K562 (cell line): ENCODE measurements at regions not wholly inside any gene's neighbourhood (a gene's known extent, or its start where the extent isn't known, plus 50 kb on each side); places are given as distances from the start of the nearest gene placed in this dataset.

Source experiments
- AFF4 ChIP-seq: sonication (generic); formaldehyde crosslinking; IDR thresholded peaks from 2 replicates; pipeline ENCODE4 v1.8.0; 2023; ENCODE audit warnings: mild to moderate bottlenecking, missing genetic modification reagents
- BCLAF1 ChIP-seq, 2 experiments: fragments of 450-650 bp in 1 of 2; IDR thresholded peaks; 2 replicates each; pipeline ENCODE4 v1.6.1; 2011 to 2017; ENCODE audit warnings: low read depth in 2 of 2, antibody characterized with exemption in 1 of 2, borderline replicate concordance in 1 of 2, low read length in 1 of 2, mild to moderate bottlenecking in 1 of 2, mixed read lengths in 1 of 2; ENCODE audit not compliant: control insufficient read depth in 1 of 2
- CTCFL ChIP-seq: IDR thresholded peaks from 2 replicates; pipeline ENCODE4 v1.6.1; 2011; ENCODE audit warnings: borderline replicate concordance, low read depth, mild to moderate bottlenecking, moderate library complexity, low read length; ENCODE audit not compliant: insufficient read depth, poor library complexity, severe bottlenecking
- CXXC5 ChIP-seq: fragments of 250-450 bp; sonication (Bioruptor Pico); IDR thresholded peaks from 2 replicates; pipeline ENCODE4 v1.8.0; 2022; ENCODE audit warnings: inconsistent platforms, mild to moderate bottlenecking, moderate library complexity
- EGR1 ChIP-seq: fragments of 450-650 bp; conservative IDR thresholded peaks from 2 replicates; pipeline ENCODE4 v1.6.1; 2017; ENCODE audit warnings: mild to moderate bottlenecking
- HES1 ChIP-seq: fragments of 450-650 bp; IDR thresholded peaks from 2 replicates; pipeline ENCODE4 v1.6.1; 2016; ENCODE audit warnings: low read depth, mild to moderate bottlenecking, moderate library complexity
- NFE2 ChIP-seq: IDR thresholded peaks from 2 replicates; pipeline ENCODE4 v1.6.1; 2014; ENCODE audit warnings: antibody characterized with exemption, low read depth
- NFXL1 ChIP-seq: fragments of 450-650 bp; formaldehyde crosslinking; IDR thresholded peaks from 2 replicates; pipeline ENCODE4 v1.4.0; 2021; ENCODE audit warnings: mild to moderate bottlenecking
- POLR2AphosphoS2 ChIP-seq: IDR thresholded peaks from 2 replicates; pipeline ENCODE4 v1.6.1; 2012; ENCODE audit warnings: low read length, improper control_type of control experiment
- XRCC3 ChIP-seq: fragments of 450-650 bp; IDR thresholded peaks from 2 replicates; pipeline ENCODE4 v1.6.1; 2017; ENCODE audit warnings: mild to moderate bottlenecking, moderate library complexity
- ZNF174 ChIP-seq: fragments of 250-450 bp; sonication (Bioruptor Pico); IDR thresholded peaks from 2 replicates; pipeline ENCODE4 v1.4.0; 2020; ENCODE audit warnings: mild to moderate bottlenecking
- ZNF197 ChIP-seq: fragments of 200-800 bp; sonication (Bioruptor generic); IDR thresholded peaks from 2 replicates; pipeline ENCODE4 v1.6.1; 2016; ENCODE audit warnings: low read depth, missing genetic modification characterization, missing compliant biosample characterization
- ZNF232 ChIP-seq: sonication (generic); formaldehyde crosslinking; IDR thresholded peaks from 2 replicates; pipeline ENCODE4 v1.8.0; 2022; ENCODE audit warnings: mild to moderate bottlenecking, missing genetic modification reagents
- ZNF766 ChIP-seq: fragments of 200-800 bp; sonication (Bioruptor generic); conservative IDR thresholded peaks from 2 replicates; pipeline ENCODE4 v1.6.1; 2016; ENCODE audit warnings: missing genetic modification characterization, missing compliant biosample characterization

GRCh38 chr1:94648225-94649007, 106.9 kb upstream of the F3 start (continued):
- 0 out of 2 replicates have a peak, but pooled peaks have one; percentile 26 for TF ChIP-seq HES1
- peak; percentile 44 for TF ChIP-seq NFE2
- TF ChIP-seq CXXC5 (CRISPR knock-in tag), result 0 out of 2 replicates have a peak, but pooled peaks have one; percentile 42
- TF ChIP-seq EGR1, result no peak
- TF ChIP-seq ZNF174 (CRISPR knock-in tag), result no peak
- no peak for TF ChIP-seq AFF4 (CRISPR knock-in tag)
- TF ChIP-seq CTCFL, result no peak
- TF ChIP-seq POLR2AphosphoS2, result no peak
- no peak for TF ChIP-seq BCLAF1 (IDR thresholded peaks at IDR 0.05; ENCODE audit: borderline replicate concordance in 1 of 2, control insufficient read depth in 1 of 2, low read depth in 2 of 2, low read length in 1 of 2)
- no peak for TF ChIP-seq ZNF197 (CRISPR knock-in tag)
- no peak for TF ChIP-seq XRCC3
- TF ChIP-seq ZNF766 (CRISPR knock-in tag), result 0 out of 2 replicates have a peak, but pooled peaks have one; percentile 46
- no peak for TF ChIP-seq NFXL1 (CRISPR knock-in tag)
- TF ChIP-seq ZNF232 (CRISPR knock-in tag), result no peak
- TF ChIP-seq, all 486 proteins: peak for 48
